HCT116 (cell line): ENCODE measurements at regions not wholly inside any gene's neighbourhood (a gene's known extent, or its start where the extent isn't known, plus 50 kb on each side); places are given as distances from the start of the nearest gene placed in this dataset.

Experiments used
- ATAC-seq: fragments of 200-7000 bp; cut with Tn5 transposase; 2 replicates; pipeline ENCODE4 v1.9.1; 2020; ENCODE audit warnings: mild to moderate bottlenecking, moderate library complexity
- BruUV-seq: library from RNA; stranded (reverse); fragments of 400-500 nt; replicated peaks from 2 replicates; lab custom pipeline; 2021; lab: Mats Ljungman, UMichigan
- CTCF ChIA-PET: fragments of 300-600 bp; sonication (Branson Sonifier 250); formaldehyde crosslinking; loops from one replicate; lab custom pipeline; 2021; ENCODE audit warnings: antibody characterized with exemption; lab: Charles Lee
- POLR2A ChIA-PET: fragments of 300-600, 350-600 bp; sonication (Branson Sonifier 250); formaldehyde crosslinking; loops from one replicate; lab custom pipeline; 2021; ENCODE audit warnings: antibody characterized with exemption; lab: Charles Lee
- RAD21 ChIA-PET, 2 experiments: fragments of 300-600 bp; sonication (Branson Sonifier 250); formaldehyde crosslinking; loops; one replicate each; lab custom pipeline; 2023; ENCODE audit warnings: low total read pairs in 2 of 2; ENCODE audit not compliant: uncharacterized antibody in 2 of 2, unreplicated experiment in 2 of 2, low non-redundant PET in 1 of 2; lab: Charles Lee
- DNase-seq: peaks from one replicate; pipeline ENCODE4 v3.0.0-alpha.2; 2010; ENCODE audit warnings: low read depth, low spot score
- H2AFZ ChIP-seq: fragments of 200-600 bp; shearing (Covaris generic), sonication (generic); 2 replicates; pipeline ENCODE4 v1.6.1; 2017; ENCODE audit warnings: low read depth, mixed run types, mixed read lengths, antibody characterized with exemption, low read length; ENCODE audit not compliant: poor library complexity, severe bottlenecking
- H3K27ac ChIP-seq: 2 replicates; pipeline ENCODE4 v1.5.1; 2012; ENCODE audit warnings: low read depth, low read length
- H3K27me3 ChIP-seq: fragments of 200-600 bp; sonication (generic); 2 replicates; pipeline ENCODE4 v1.6.1; 2016; ENCODE audit warnings: mixed run types, low read length, mixed read lengths; ENCODE audit not compliant: insufficient read depth
- H3K36me3 ChIP-seq, 2 experiments: fragments of 200-500 bp in 1 of 2; fragments of 200-600 bp in 1 of 2; sonication (Bioruptor generic) in 1 of 2; sonication (generic) in 1 of 2; 2 replicates each; pipeline versions ENCODE4 v1.5.1 to v1.6.1; 2014 to 2016; ENCODE audit warnings: low read length in 2 of 2, inconsistent platforms in 1 of 2, mixed read lengths in 1 of 2, mixed run types in 1 of 2; ENCODE audit not compliant: insufficient read depth in 2 of 2, control insufficient read depth in 1 of 2
- H3K4me1 ChIP-seq, 2 experiments: fragments of 200-600 bp in 1 of 2; sonication (generic) in 1 of 2; 2 replicates each; pipeline versions ENCODE4 v1.5.1 to v1.6.1; 2012 to 2017; ENCODE audit warnings: low read length in 2 of 2, inconsistent platforms in 1 of 2, mild to moderate bottlenecking in 1 of 2, mixed read lengths in 1 of 2, mixed run types in 1 of 2, moderate library complexity in 1 of 2; ENCODE audit not compliant: insufficient read depth in 2 of 2, control insufficient read depth in 1 of 2
- H3K4me2 ChIP-seq: fragments of 200-600 bp; sonication (generic); 2 replicates; pipeline ENCODE4 v1.6.1; 2017; ENCODE audit warnings: mixed run types, low read length, mixed read lengths
- H3K4me3 ChIP-seq, 2 experiments: fragments of 200-600 bp in 1 of 2; sonication (generic) in 1 of 2; replicated peaks in 1 of 2; 2 replicates each; pipeline ENCODE4 v1.5.1; 2011 to 2016; ENCODE audit warnings: low read length in 2 of 2, control low read depth in 1 of 2, low read depth in 1 of 2, mild to moderate bottlenecking in 1 of 2, mixed read lengths in 1 of 2, mixed run types in 1 of 2
- H3K79me2 ChIP-seq: fragments of 200-600 bp; sonication (generic); 2 replicates; pipeline ENCODE4 v1.6.1; 2017; ENCODE audit warnings: mild to moderate bottlenecking, mixed run types, low read length, moderate library complexity, mixed read lengths; ENCODE audit not compliant: insufficient read depth
- H3K9ac ChIP-seq: fragments of 200-600 bp; sonication (generic); 2 replicates; pipeline ENCODE4 v1.6.1; 2016; ENCODE audit warnings: low read length, mixed read lengths
- H3K9me2 ChIP-seq: fragments of 200-600 bp; sonication (generic), shearing (Covaris generic); 2 replicates; pipeline ENCODE4 v1.6.1; 2017; ENCODE audit warnings: mixed run types, mild to moderate bottlenecking, moderate library complexity; ENCODE audit not compliant: insufficient read depth
- H3K9me3 ChIP-seq, 2 experiments: fragments of 200-500 bp in 1 of 2; fragments of 200-600 bp in 1 of 2; sonication (Bioruptor generic) in 1 of 2; sonication (generic) in 1 of 2; 2 replicates each; pipeline ENCODE4 v1.6.1; 2014 to 2017; ENCODE audit warnings: low read length in 2 of 2, mixed read lengths in 2 of 2, inconsistent platforms in 1 of 2, low read depth in 1 of 2, mild to moderate bottlenecking in 1 of 2, mixed run types in 1 of 2, moderate library complexity in 1 of 2; ENCODE audit not compliant: control insufficient read depth in 1 of 2, insufficient read depth in 1 of 2
- H4K20me1 ChIP-seq: fragments of 200-600 bp; sonication (generic), shearing (Covaris generic); 2 replicates; pipeline ENCODE4 v1.6.1; 2017; ENCODE audit warnings: mixed run types, mild to moderate bottlenecking, moderate library complexity; ENCODE audit not compliant: insufficient read depth
- CEBPB ChIP-seq: IDR thresholded peaks from 2 replicates; pipeline ENCODE4 v1.6.1; 2012; ENCODE audit warnings: low read depth
- EGR1 ChIP-seq: IDR thresholded peaks from 2 replicates; pipeline ENCODE4 v1.6.1; 2012; ENCODE audit warnings: low read depth
- ELF1 ChIP-seq: IDR thresholded peaks from 2 replicates; pipeline ENCODE4 v1.6.1; 2012; ENCODE audit warnings: low read depth, borderline replicate concordance
- EZH2 ChIP-seq: fragments of 200-600 bp; sonication (generic); IDR thresholded peaks from 2 replicates; pipeline ENCODE4 v1.6.1; 2017; ENCODE audit warnings: antibody characterized with exemption, mixed run types
- EZH2phosphoT487 ChIP-seq: fragments of 200-600 bp; IDR thresholded peaks from 2 replicates; pipeline ENCODE4 v1.6.1; 2018; ENCODE audit warnings: antibody characterized with exemption, borderline replicate concordance
- FOSL1 ChIP-seq: IDR thresholded peaks from 2 replicates; pipeline ENCODE4 v1.6.1; 2012; ENCODE audit warnings: low read depth
- MAX ChIP-seq: IDR thresholded peaks from 2 replicates; pipeline ENCODE4 v1.6.1; 2012
- POLR2A ChIP-seq: IDR thresholded peaks from 2 replicates; pipeline ENCODE4 v1.7.0; 2011; ENCODE audit warnings: borderline replicate concordance; ENCODE audit not compliant: insufficient read depth, insufficient read length; ENCODE audit errors: extremely low read depth
- POLR2AphosphoS5 ChIP-seq: IDR thresholded peaks from 2 replicates; pipeline ENCODE4 v1.6.1; 2011; ENCODE audit warnings: mild to moderate bottlenecking, low read depth, low read length, moderate library complexity
- SRF ChIP-seq: IDR thresholded peaks from 2 replicates; pipeline ENCODE4 v1.6.1; 2012; ENCODE audit warnings: low read depth
- TCF7L2 ChIP-seq: IDR thresholded peaks from 2 replicates; pipeline ENCODE4 v1.7.0; 2011; ENCODE audit warnings: borderline replicate concordance, inconsistent platforms; ENCODE audit not compliant: insufficient read depth, insufficient read length; ENCODE audit errors: extremely low read depth
- YY1 ChIP-seq: IDR thresholded peaks from 2 replicates; pipeline ENCODE4 v1.6.1; 2011; ENCODE audit warnings: low read length, low read depth, moderate library complexity, mild to moderate bottlenecking; ENCODE audit not compliant: insufficient replicate concordance; ENCODE audit errors: extremely low read depth
- ZFX ChIP-seq: fragments of 450-650 bp; IDR thresholded peaks from 2 replicates; pipeline ENCODE4 v1.6.1; 2017
- ZNF274 ChIP-seq: fragments of 200-500 bp; sonication (Bioruptor generic); IDR thresholded peaks from 2 replicates; pipeline ENCODE4 v1.6.1; 2014; ENCODE audit warnings: mild to moderate bottlenecking, low read depth, low read length, inconsistent platforms
- intact Hi-C: fragments of 100-400 bp; cut with micrococcal nuclease; formaldehyde crosslinking; loops from 2 replicates; pipeline ENCODE4 v1.10.0; 2022
- TF ChIP-seq, protein P1 (sequence below), 3 experiments: fragments of 200-600 bp in 1 of 3; sonication (generic) in 1 of 3; IDR thresholded peaks in 2 of 3; conservative IDR thresholded peaks in 1 of 3; 2 replicates each; pipeline ENCODE4 v1.5.1; 2012 to 2017; ENCODE audit warnings: low read depth in 2 of 3, low read length in 2 of 3, antibody characterized with exemption in 1 of 3, borderline replicate concordance in 1 of 3, control low read depth in 1 of 3, mild to moderate bottlenecking in 1 of 3, mixed read lengths in 1 of 3, mixed run types in 1 of 3, moderate library complexity in 1 of 3; ENCODE audit not compliant: insufficient read depth in 1 of 3

DNA sequence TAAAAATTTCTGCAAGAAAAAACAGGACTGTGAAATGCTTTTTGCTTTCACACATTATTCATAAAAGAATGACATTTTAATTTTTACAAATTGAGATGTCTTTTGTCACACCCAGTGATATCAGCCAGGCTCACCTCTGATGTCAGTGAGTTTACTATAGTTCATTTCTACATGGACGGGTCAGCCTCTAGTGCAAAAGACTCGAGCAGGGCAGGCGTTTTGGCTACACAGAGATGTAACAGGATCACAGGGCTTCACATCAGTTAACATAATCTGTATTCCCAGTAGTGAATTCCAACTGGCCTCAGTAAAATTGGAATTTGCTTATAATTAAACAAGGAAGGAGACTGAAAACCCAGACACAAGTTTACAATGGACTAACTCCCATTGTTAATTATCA is 275.6 kb upstream of the ZSWIM2 start:
- no TSS peak for BruUV-seq
- Histone ChIP-seq H3K9me3 (no peaks in the 10 kb centered on the region), H3K27me3 (no peaks in the 10 kb centered on the region), H3K36me3 (no peaks in the 10 kb centered on the region), H3K9me2 (no peaks in the 10 kb centered on the region), H3K4me2 (no peak overlapping the region), H3K4me1 (no peaks in the 10 kb centered on the region), H4K20me1 (no peaks in the 10 kb centered on the region), H3K4me3 (no peak overlapping the region), H3K9ac (no peak overlapping the region), H2AFZ (no peak overlapping the region), H3K27ac (no peak overlapping the region), H3K79me2 (no peaks in the 10 kb centered on the region)
- ChIA-PET POLR2A (no interaction called here), CTCF (interaction anchor here (1.1 kb wide), 1 partner anchor 14 kb away, joined by 4 read pairs; no protein-coding TSS in a partner anchor), RAD21 (no interaction called here)
- TF ChIP-seq YY1 (no peak), POLR2A (no peak), ELF1 (no peak), CEBPB (no peak), FOSL1 (no peak)
- TF ChIP-seq, protein P1, sequence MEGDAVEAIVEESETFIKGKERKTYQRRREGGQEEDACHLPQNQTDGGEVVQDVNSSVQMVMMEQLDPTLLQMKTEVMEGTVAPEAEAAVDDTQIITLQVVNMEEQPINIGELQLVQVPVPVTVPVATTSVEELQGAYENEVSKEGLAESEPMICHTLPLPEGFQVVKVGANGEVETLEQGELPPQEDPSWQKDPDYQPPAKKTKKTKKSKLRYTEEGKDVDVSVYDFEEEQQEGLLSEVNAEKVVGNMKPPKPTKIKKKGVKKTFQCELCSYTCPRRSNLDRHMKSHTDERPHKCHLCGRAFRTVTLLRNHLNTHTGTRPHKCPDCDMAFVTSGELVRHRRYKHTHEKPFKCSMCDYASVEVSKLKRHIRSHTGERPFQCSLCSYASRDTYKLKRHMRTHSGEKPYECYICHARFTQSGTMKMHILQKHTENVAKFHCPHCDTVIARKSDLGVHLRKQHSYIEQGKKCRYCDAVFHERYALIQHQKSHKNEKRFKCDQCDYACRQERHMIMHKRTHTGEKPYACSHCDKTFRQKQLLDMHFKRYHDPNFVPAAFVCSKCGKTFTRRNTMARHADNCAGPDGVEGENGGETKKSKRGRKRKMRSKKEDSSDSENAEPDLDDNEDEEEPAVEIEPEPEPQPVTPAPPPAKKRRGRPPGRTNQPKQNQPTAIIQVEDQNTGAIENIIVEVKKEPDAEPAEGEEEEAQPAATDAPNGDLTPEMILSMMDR (IDR thresholded peaks at IDR 0.05 in 2 of 3, conservative IDR thresholded peaks at IDR 0.05 in 1 of 3; ENCODE audit: borderline replicate concordance in 1 of 3, insufficient read depth in 1 of 3, low read depth in 2 of 3, low read length in 2 of 3), result no peak
- DNase-seq (no peak), ATAC-seq (no peak)
- intact Hi-C loops, result no loop called here

GRCh38 chr2:187118331-187119099 is 269.5 kb upstream of the ZSWIM2 start:
- intact Hi-C loops, result no loop called here
- Histone ChIP-seq H3K36me3 (no peaks in the 10 kb centered on the region), H3K79me2 (no peaks in the 10 kb centered on the region), H3K27ac (no peak overlapping the region), H2AFZ (no peak overlapping the region), H3K4me2 (no peak overlapping the region), H3K9me3 (no peaks in the 10 kb centered on the region), H3K9ac (no peak overlapping the region), H3K9me2 (no peaks in the 10 kb centered on the region), H4K20me1 (no peaks in the 10 kb centered on the region), H3K4me1 (no peaks in the 10 kb centered on the region), H3K27me3 (no peaks in the 10 kb centered on the region), H3K4me3 (no peak overlapping the region)
- RAD21 ChIA-PET, result no interaction called here
- CTCF ChIA-PET, result no interaction called here
- DNase-seq, result no peak
- BruUV-seq, result no TSS peak
- no peak for ATAC-seq
- POLR2A ChIA-PET, result no interaction called here
- TF ChIP-seq TCF7L2, result no peak
- no peak for TF ChIP-seq YY1
- no peak for TF ChIP-seq ZFX
- no peak for TF ChIP-seq EGR1
- TF ChIP-seq EZH2, result no peak
- TF ChIP-seq, protein P1 (IDR thresholded peaks at IDR 0.05 in 2 of 3, conservative IDR thresholded peaks at IDR 0.05 in 1 of 3; ENCODE audit: borderline replicate concordance in 1 of 3, insufficient read depth in 1 of 3, low read depth in 2 of 3, low read length in 2 of 3), result no peak
- TF ChIP-seq ELF1, result no peak
- TF ChIP-seq MAX, result no peak
- no peak for TF ChIP-seq SRF
- TF ChIP-seq POLR2A, result no peak
- TF ChIP-seq POLR2AphosphoS5, result no peak
- no peak for TF ChIP-seq EZH2phosphoT487
- TF ChIP-seq ZNF274, result no peak
